ENCODE measurements at regions not wholly inside any gene's neighbourhood (a gene's known extent, or its start where the extent isn't known, plus 50 kb on each side); places are given as distances from the start of the nearest gene placed in this dataset.

DNA sequence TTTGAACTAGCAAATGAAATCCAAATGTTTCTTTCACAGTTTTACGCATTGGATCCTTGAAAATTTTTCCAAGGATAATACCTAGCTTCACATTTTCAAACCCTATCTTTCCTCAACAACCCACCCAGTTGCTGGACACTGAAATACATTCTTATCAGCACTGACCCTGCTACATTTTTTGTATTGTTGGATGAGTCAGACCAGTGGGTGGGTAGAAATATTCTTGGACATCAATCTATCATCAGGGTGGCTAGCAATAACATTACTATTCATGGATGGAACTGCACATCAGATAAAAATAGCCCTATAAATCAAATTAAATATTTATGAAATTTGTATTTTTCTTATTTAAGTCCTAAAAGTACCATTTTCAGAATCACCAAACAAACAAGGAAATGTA lies 407.4 kb upstream of the IZUMO3 start:
- POLR2A ChIA-PET: no interaction called here
- H3K9me3 ChIP-seq (ENCODE audit: control insufficient read depth, insufficient read depth, low read depth, low read length): no peaks in the 10 kb centered on the region
- TF ChIP-seq POLR2AphosphoS5 (IDR thresholded peaks at IDR 0.05; ENCODE audit: low read depth, low read length): no peak
- TF ChIP-seq TCF7L2 (IDR thresholded peaks at IDR 0.05; ENCODE audit: low read depth, low read length): no peak
- no peak for TF ChIP-seq SIN3A (IDR thresholded peaks at IDR 0.05; ENCODE audit: borderline replicate concordance, insufficient read depth, low read depth, low read length)
- TF ChIP-seq, protein P1, sequence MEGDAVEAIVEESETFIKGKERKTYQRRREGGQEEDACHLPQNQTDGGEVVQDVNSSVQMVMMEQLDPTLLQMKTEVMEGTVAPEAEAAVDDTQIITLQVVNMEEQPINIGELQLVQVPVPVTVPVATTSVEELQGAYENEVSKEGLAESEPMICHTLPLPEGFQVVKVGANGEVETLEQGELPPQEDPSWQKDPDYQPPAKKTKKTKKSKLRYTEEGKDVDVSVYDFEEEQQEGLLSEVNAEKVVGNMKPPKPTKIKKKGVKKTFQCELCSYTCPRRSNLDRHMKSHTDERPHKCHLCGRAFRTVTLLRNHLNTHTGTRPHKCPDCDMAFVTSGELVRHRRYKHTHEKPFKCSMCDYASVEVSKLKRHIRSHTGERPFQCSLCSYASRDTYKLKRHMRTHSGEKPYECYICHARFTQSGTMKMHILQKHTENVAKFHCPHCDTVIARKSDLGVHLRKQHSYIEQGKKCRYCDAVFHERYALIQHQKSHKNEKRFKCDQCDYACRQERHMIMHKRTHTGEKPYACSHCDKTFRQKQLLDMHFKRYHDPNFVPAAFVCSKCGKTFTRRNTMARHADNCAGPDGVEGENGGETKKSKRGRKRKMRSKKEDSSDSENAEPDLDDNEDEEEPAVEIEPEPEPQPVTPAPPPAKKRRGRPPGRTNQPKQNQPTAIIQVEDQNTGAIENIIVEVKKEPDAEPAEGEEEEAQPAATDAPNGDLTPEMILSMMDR (IDR thresholded peaks at IDR 0.05): no peak
- TF ChIP-seq, protein P2, sequence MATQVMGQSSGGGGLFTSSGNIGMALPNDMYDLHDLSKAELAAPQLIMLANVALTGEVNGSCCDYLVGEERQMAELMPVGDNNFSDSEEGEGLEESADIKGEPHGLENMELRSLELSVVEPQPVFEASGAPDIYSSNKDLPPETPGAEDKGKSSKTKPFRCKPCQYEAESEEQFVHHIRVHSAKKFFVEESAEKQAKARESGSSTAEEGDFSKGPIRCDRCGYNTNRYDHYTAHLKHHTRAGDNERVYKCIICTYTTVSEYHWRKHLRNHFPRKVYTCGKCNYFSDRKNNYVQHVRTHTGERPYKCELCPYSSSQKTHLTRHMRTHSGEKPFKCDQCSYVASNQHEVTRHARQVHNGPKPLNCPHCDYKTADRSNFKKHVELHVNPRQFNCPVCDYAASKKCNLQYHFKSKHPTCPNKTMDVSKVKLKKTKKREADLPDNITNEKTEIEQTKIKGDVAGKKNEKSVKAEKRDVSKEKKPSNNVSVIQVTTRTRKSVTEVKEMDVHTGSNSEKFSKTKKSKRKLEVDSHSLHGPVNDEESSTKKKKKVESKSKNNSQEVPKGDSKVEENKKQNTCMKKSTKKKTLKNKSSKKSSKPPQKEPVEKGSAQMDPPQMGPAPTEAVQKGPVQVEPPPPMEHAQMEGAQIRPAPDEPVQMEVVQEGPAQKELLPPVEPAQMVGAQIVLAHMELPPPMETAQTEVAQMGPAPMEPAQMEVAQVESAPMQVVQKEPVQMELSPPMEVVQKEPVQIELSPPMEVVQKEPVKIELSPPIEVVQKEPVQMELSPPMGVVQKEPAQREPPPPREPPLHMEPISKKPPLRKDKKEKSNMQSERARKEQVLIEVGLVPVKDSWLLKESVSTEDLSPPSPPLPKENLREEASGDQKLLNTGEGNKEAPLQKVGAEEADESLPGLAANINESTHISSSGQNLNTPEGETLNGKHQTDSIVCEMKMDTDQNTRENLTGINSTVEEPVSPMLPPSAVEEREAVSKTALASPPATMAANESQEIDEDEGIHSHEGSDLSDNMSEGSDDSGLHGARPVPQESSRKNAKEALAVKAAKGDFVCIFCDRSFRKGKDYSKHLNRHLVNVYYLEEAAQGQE (IDR thresholded peaks at IDR 0.05; ENCODE audit: insufficient read depth in 1 of 2, low read depth in 2 of 2, low read length in 1 of 2): no peak

GRCh38 chr9:24939109-24939850 lies 393.6 kb upstream of the IZUMO3 start:
- no peaks in the 10 kb centered on the region for H3K27me3 ChIP-seq (ENCODE audit: control insufficient read depth, insufficient read depth, low read length)
- no peaks in the 10 kb centered on the region for H3K9me3 ChIP-seq (ENCODE audit: control insufficient read depth, insufficient read depth, low read depth, low read length)
- H3K4me3 ChIP-seq (ENCODE audit: low read depth in 2 of 2, low read length in 2 of 2): no peak overlapping the region
- CTCF ChIA-PET: no interaction called here
- no TSS peak for BruUV-seq (replicated peaks)
- no peaks in the 10 kb centered on the region for H3K36me3 ChIP-seq (ENCODE audit: control insufficient read depth, insufficient read depth, low read length)
- in situ Hi-C loops (cut with HindIII; ENCODE audit: low pct_unique_long_range_greater_than_20kb, low sequenced_read_pairs) (no loop called here), intact Hi-C loops (cut with micrococcal nuclease; ENCODE audit: unreplicated experiment) (no loop called here)
- no peak for TF ChIP-seq TCF7L2 (IDR thresholded peaks at IDR 0.05; ENCODE audit: low read depth, low read length)
- TF ChIP-seq POLR2AphosphoS5 (IDR thresholded peaks at IDR 0.05; ENCODE audit: low read depth, low read length): no peak
- TF ChIP-seq, protein P1 (IDR thresholded peaks at IDR 0.05): no peak
- TF ChIP-seq, protein P2 (IDR thresholded peaks at IDR 0.05; ENCODE audit: insufficient read depth in 1 of 2, low read depth in 2 of 2, low read length in 1 of 2): no peak
- no peak for TF ChIP-seq SIN3A (IDR thresholded peaks at IDR 0.05; ENCODE audit: borderline replicate concordance, insufficient read depth, low read depth, low read length)
- no peak for ATAC-seq
- POLR2A ChIA-PET: no interaction called here
- no peak for DNase-seq (ENCODE audit: low read depth, low spot score)
- no peaks in the 10 kb centered on the region for H3K4me1 ChIP-seq (ENCODE audit: control insufficient read depth, insufficient read depth, low read length)
- no peak overlapping the region for H3K27ac ChIP-seq (ENCODE audit: low read length)

More for the DNA sequence above, 407.4 kb upstream of the IZUMO3 start:
- Histone ChIP-seq H3K4me1 (ENCODE audit: control insufficient read depth, insufficient read depth, low read length) (no peaks in the 10 kb centered on the region), H3K27ac (ENCODE audit: low read length) (no peak overlapping the region), H3K36me3 (ENCODE audit: control insufficient read depth, insufficient read depth, low read length) (no peaks in the 10 kb centered on the region), H3K27me3 (ENCODE audit: control insufficient read depth, insufficient read depth, low read length) (no peaks in the 10 kb centered on the region), H3K4me3 (ENCODE audit: low read depth in 2 of 2, low read length in 2 of 2) (no peak overlapping the region)
- BruUV-seq (replicated peaks): no TSS peak
- ATAC-seq (no peak), DNase-seq (ENCODE audit: low read depth, low spot score) (no peak)
- in situ Hi-C loops (cut with HindIII; ENCODE audit: low pct_unique_long_range_greater_than_20kb, low sequenced_read_pairs) (no loop called here), intact Hi-C loops (cut with micrococcal nuclease; ENCODE audit: unreplicated experiment) (no loop called here)
- CTCF ChIA-PET: no interaction called here
